ENCODE measurements at regions not wholly inside any gene's neighbourhood (a gene's known extent, or its start where the extent isn't known, plus 50 kb on each side); places are given as distances from the start of the nearest gene placed in this dataset.

DNA sequence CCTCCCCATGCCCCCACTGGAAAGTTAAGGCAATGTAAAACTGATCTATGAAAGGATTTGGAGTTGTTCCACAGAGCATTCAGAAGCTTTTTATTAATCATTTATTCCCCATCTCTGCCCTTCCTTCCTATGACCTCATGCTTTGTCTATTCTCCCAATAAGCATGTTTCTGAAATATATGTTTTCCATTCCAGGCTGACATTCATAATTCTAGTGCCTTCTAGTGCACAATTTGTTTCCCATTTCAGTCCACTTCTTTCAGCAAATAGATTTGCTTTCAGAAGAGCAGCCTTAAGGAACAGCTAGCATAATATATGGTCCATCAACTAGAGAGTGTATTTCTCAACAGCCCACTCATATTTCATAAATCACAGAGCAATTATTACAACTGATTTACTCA, 77.1 kb upstream of the ATXN3L start:
- intact Hi-C loops (cut with DNase I) = no loop called here
- no peak overlapping the region for H3K27ac ChIP-seq (replicated peaks in 1 of 4)
- H3K36me3 ChIP-seq = no peaks in the 10 kb centered on the region
- H3K27me3 ChIP-seq = no peaks in the 10 kb centered on the region
- TF ChIP-seq, protein P1, sequence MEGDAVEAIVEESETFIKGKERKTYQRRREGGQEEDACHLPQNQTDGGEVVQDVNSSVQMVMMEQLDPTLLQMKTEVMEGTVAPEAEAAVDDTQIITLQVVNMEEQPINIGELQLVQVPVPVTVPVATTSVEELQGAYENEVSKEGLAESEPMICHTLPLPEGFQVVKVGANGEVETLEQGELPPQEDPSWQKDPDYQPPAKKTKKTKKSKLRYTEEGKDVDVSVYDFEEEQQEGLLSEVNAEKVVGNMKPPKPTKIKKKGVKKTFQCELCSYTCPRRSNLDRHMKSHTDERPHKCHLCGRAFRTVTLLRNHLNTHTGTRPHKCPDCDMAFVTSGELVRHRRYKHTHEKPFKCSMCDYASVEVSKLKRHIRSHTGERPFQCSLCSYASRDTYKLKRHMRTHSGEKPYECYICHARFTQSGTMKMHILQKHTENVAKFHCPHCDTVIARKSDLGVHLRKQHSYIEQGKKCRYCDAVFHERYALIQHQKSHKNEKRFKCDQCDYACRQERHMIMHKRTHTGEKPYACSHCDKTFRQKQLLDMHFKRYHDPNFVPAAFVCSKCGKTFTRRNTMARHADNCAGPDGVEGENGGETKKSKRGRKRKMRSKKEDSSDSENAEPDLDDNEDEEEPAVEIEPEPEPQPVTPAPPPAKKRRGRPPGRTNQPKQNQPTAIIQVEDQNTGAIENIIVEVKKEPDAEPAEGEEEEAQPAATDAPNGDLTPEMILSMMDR (IDR thresholded peaks at IDR 0.05) = no peak
- TF ChIP-seq POLR2AphosphoS5 (IDR thresholded peaks at IDR 0.05) = no peak
- TF ChIP-seq POLR2A (IDR thresholded peaks at IDR 0.05; ENCODE audit: low read depth) = no peak
- TF ChIP-seq EP300 (IDR thresholded peaks at IDR 0.05) = no peak
- no peak for DNase-seq (ENCODE audit: extremely low spot score)
- H3K4me1 ChIP-seq = peaks cover 8 to 17% (median 9%) of the 10 kb centered on the region in 4 donors
- H3K4me3 ChIP-seq = no peak overlapping the region
- H3K9me3 ChIP-seq = no peaks in the 10 kb centered on the region

DNA sequence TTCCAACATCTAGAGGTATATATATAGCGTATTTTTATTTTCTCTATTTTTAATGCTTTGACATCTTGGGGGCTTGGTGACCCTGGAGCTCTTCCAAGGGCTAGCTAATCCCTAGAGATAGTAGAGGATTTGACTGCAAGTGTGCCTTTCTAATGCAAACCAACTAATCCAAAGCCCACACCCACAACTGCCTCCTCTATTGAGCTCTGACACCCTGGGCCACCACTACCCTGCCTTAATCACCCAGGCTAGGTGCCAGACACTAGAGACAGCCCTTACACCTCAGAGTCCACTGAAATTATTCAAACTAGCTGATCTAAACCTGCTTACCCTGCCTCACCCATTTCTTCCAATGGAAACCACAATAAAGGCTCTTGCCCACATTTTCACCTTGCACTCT, 69.6 kb upstream of the ATXN3L start:
- H3K27ac ChIP-seq (replicated peaks in 1 of 4) = no peak overlapping the region
- H3K36me3 ChIP-seq = no peaks in the 10 kb centered on the region
- TF ChIP-seq POLR2A (IDR thresholded peaks at IDR 0.05; ENCODE audit: low read depth) (no peak), EP300 (IDR thresholded peaks at IDR 0.05) (no peak), POLR2AphosphoS5 (IDR thresholded peaks at IDR 0.05) (no peak)
- TF ChIP-seq, protein P1 (IDR thresholded peaks at IDR 0.05) = no peak
- 79% methylated on average over 1 of the region's 1 CpG for WGBS
- H3K4me1 ChIP-seq = peaks cover 0 to 9% (median 4%) of the 10 kb centered on the region in 4 donors
- no peak overlapping the region for H3K4me3 ChIP-seq
- H3K27me3 ChIP-seq = no peaks in the 10 kb centered on the region
- no peak for DNase-seq (ENCODE audit: extremely low spot score)
- intact Hi-C loops (cut with DNase I) = no loop called here
- H3K9me3 ChIP-seq = no peaks in the 10 kb centered on the region

DNA sequence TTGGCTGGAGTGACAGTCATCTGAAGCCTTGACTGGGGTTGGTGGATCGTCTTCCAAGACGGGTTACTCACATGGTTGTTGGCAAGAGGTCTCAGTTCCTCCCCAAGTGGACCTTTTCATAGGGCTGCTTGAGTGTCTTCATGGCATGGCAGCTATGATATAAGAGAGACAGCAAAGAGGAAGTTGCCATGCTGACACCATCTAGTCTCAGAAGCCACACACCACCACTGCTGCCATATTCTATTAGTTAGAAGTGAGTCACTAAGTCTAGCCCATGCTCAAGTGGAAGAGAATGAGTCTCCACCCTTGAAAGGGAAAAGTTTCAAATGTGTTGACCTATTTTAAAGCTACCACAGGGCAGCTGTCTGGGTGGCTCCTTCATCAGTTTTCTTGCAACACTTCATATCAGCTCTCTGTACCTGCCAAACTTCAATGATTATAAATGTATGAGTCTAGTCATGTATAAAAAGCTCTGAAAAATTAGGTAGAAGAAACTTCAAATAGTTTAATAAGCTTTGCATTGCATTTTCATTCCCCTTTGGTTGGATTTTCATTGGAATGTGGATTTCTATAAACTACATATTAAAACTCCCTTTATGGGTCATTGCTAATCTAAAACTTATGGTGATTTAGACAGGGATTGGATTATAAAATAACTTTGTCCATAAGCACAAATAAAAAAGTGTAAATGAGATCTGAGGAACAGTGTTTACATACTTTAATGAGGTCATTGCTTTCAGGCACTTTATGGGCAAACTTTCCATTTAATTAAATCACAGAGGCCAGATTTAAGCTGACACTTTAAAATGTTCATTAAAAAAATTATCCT, 68.0 kb upstream of the ATXN3L start:
- no peaks in the 10 kb centered on the region for H3K9me3 ChIP-seq
- 81% methylated on average over 2 of the region's 2 CpGs for WGBS

DNA sequence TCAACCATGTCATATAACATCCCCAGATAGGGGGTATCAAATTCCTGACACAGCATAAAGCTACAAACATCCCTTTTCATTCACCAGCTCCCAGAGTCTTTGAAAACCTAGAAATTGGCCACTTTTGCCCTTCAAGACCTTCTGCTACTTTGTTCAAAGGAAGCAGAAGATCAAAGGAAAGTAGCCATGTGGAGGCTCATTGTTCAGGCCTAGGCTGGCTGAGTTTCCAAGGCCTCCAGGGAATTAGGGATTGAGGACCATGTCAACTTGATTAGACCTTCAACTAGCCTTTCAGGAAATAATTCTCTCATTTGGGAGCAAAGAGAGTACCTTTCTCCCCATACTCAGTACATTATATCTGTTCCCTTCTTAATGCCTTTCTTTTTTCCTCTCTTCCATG, 66.8 kb upstream of the ATXN3L start:
- intact Hi-C loops (cut with DNase I) = no loop called here
- no peak for DNase-seq (ENCODE audit: extremely low spot score)
- Histone ChIP-seq H3K9me3 (no peaks in the 10 kb centered on the region), H3K27ac (replicated peaks in 1 of 4) (no peak overlapping the region), H3K4me1 (peaks cover 0 to 9% (median 4%) of the 10 kb centered on the region in 4 donors), H3K36me3 (no peaks in the 10 kb centered on the region), H3K27me3 (no peaks in the 10 kb centered on the region), H3K4me3 (no peak overlapping the region)
- no peak for TF ChIP-seq EP300 (IDR thresholded peaks at IDR 0.05)
- TF ChIP-seq POLR2AphosphoS5 (IDR thresholded peaks at IDR 0.05) = no peak
- TF ChIP-seq POLR2A (IDR thresholded peaks at IDR 0.05; ENCODE audit: low read depth) = no peak
- TF ChIP-seq, protein P1 (IDR thresholded peaks at IDR 0.05) = no peak

More for the DNA sequence above, 68.0 kb upstream of the ATXN3L start:
- TF ChIP-seq, protein P1 (IDR thresholded peaks at IDR 0.05) = no peak
- intact Hi-C loops (cut with DNase I) = no loop called here
- Histone ChIP-seq H3K36me3 (no peaks in the 10 kb centered on the region), H3K4me1 (peaks cover 0 to 9% (median 4%) of the 10 kb centered on the region in 4 donors), H3K4me3 (no peak overlapping the region), H3K27me3 (no peaks in the 10 kb centered on the region), H3K27ac (replicated peaks in 1 of 4) (no peak overlapping the region)
- no peak for DNase-seq (ENCODE audit: extremely low spot score)

DNA sequence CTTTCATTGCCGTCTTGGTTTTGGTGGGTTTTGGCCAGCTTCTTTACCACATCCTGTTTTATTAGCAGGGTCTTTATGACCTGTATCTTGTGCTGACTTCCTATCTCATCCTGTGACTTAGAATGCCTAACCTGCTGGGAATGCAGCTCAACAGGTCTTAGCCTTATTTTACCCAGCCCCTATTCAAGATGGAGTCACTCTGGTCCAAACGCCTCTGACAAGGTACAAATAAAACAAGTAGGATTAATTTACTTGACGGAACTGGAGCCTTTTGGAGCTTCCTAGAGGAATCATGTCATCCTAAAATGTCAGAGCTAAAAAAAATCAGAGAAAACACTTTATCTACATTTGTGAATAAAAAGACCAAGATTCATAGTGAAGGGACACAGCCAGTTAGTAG, 66.2 kb upstream of the ATXN3L start:
- Histone ChIP-seq H3K9me3 (no peaks in the 10 kb centered on the region), H3K36me3 (no peaks in the 10 kb centered on the region), H3K4me3 (no peak overlapping the region), H3K4me1 (peaks cover 0 to 9% (median 4%) of the 10 kb centered on the region in 4 donors), H3K27me3 (no peaks in the 10 kb centered on the region), H3K27ac (replicated peaks in 1 of 4) (no peak overlapping the region)
- TF ChIP-seq EP300 (IDR thresholded peaks at IDR 0.05) (no peak), POLR2AphosphoS5 (IDR thresholded peaks at IDR 0.05) (no peak), POLR2A (IDR thresholded peaks at IDR 0.05; ENCODE audit: low read depth) (no peak)
- TF ChIP-seq, protein P1 (IDR thresholded peaks at IDR 0.05) = no peak
- WGBS = 87% methylated on average over 3 of the region's 3 CpGs
- intact Hi-C loops (cut with DNase I) = no loop called here
- no peak for DNase-seq (ENCODE audit: extremely low spot score)

Measured in esophagus muscularis mucosa (tissue), 4 donors.